Stimulated activated CD8-positive, alpha-beta memory T cell treated with anti-CD3 and anti-CD28 coated beads, Interleukin-2, amount 100 ng/mL, for 48 hours (primary cell): ENCODE measurements at regions not wholly inside any gene's neighbourhood (a gene's known extent, or its start where the extent isn't known, plus 50 kb on each side); places are given as distances from the start of the nearest gene placed in this dataset.

Source experiments
- DNase-seq, 2 donors: peaks; one replicate each; pipeline ENCODE4 v3.0.0-alpha.2; 2020; ENCODE audit warnings: low read depth in 2 of 2

- no peak for DNase-seq
Observed at GRCh38 chr2:208545403-208546042, 138.9 kb downstream of the PTH2R start.

GRCh38 chr2:208546107-208546506 lies 139.5 kb downstream of the PTH2R start:
- no peak for DNase-seq

- no peak for DNase-seq
Observed at GRCh38 chr2:208546860-208547650, 140.5 kb downstream of the PTH2R start.

- no peak for DNase-seq
Observed at GRCh38 chr2:208548700-208549099, 142.1 kb downstream of the PTH2R start.

- no peak for DNase-seq
Observed at GRCh38 chr2:208549546-208550158, 143.1 kb downstream of the PTH2R start.

GRCh38 chr2:208552943-208553342 lies 146.4 kb downstream of the PTH2R start:
- no peak for DNase-seq

GRCh38 chr2:208556983-208557484 lies 150.4 kb downstream of the PTH2R start:
- no peak for DNase-seq

GRCh38 chr2:208565690-208566416 lies 159.3 kb downstream of the PTH2R start:
- DNase-seq, result no peak

- DNase-seq, result no peak
Observed at GRCh38 chr2:208568203-208568602, 161.6 kb downstream of the PTH2R start.

GRCh38 chr2:208570066-208570465 lies 163.5 kb downstream of the PTH2R start:
- DNase-seq, result no peak

GRCh38 chr2:208570851-208571763 lies 164.5 kb downstream of the PTH2R start:
- DNase-seq, result no peak

- no peak for DNase-seq
Observed at GRCh38 chr2:208571764-208572131, 165.2 kb downstream of the PTH2R start.

GRCh38 chr2:208573569-208573968 lies 167.0 kb downstream of the PTH2R start:
- DNase-seq, result no peak

- DNase-seq, result no peak
Observed at GRCh38 chr2:208579678-208580077, 173.1 kb downstream of the PTH2R start.

- no peak for DNase-seq
Observed at GRCh38 chr2:208584378-208584985, 177.9 kb downstream of the PTH2R start.

- DNase-seq, result no peak
Observed at GRCh38 chr2:208586516-208586915, 179.9 kb downstream of the PTH2R start.

- DNase-seq, result no peak
Observed at GRCh38 chr2:208594642-208595385, 188.2 kb downstream of the PTH2R start.

- no peak for DNase-seq
Observed at GRCh38 chr2:208595386-208596275, 189.0 kb downstream of the PTH2R start.

GRCh38 chr2:208607694-208608093 lies 201.1 kb downstream of the PTH2R start:
- no peak for DNase-seq
